Endothelial cell of umbilical vein (primary cell): ENCODE measurements at regions not wholly inside any gene's neighbourhood (a gene's known extent, or its start where the extent isn't known, plus 50 kb on each side); places are given as distances from the start of the nearest gene placed in this dataset.

ENCODE experiments used
- BruUV-seq: library from RNA; stranded (reverse); fragments of 400-500 nt; replicated peaks from 2 replicates; lab custom pipeline; 2021; lab: Mats Ljungman, UMichigan
- CTCF ChIA-PET: fragments of 300-600, 350-600 bp; sonication (Branson Sonifier 250); formaldehyde crosslinking; loops from one replicate; lab custom pipeline; 2021; ENCODE audit warnings: antibody characterized with exemption, inconsistent platforms; lab: Charles Lee
- POLR2A ChIA-PET: fragments of 300-600, 350-600 bp; sonication (Branson Sonifier 250); formaldehyde crosslinking; loops from one replicate; lab custom pipeline; 2021; ENCODE audit warnings: antibody characterized with exemption, inconsistent platforms; lab: Charles Lee
- DNase-seq: peaks from one replicate; pipeline ENCODE4 v3.0.0-alpha.2; 2011; ENCODE audit warnings: low read depth, low spot score
- FAIRE-seq: peaks from 2 replicates; lab custom pipeline; 2011; peaks lifted over from hg19 to GRCh38; lab: Jason Lieb, UNC
- H2AFZ ChIP-seq: 2 replicates; pipeline ENCODE4 v1.6.0; 2012; ENCODE audit warnings: low read depth, low read length, control low read depth, inconsistent platforms
- H3K27ac ChIP-seq: 2 replicates; pipeline ENCODE4 v1.5.1; 2011; ENCODE audit warnings: low read depth, mild to moderate bottlenecking, control low read depth, low read length, moderate library complexity; ENCODE audit not compliant: insufficient read depth
- H3K27me3 ChIP-seq, 2 experiments: 2 replicates each; pipeline versions ENCODE4 v1.6.0 to v1.6.1; 2011; ENCODE audit warnings: low read length in 2 of 2, mixed read lengths in 1 of 2; ENCODE audit not compliant: control insufficient read depth in 2 of 2, insufficient read depth in 2 of 2
- H3K36me3 ChIP-seq, 2 experiments: 2 replicates in 1 of 2; 3 replicates in 1 of 2; pipeline ENCODE4 v1.5.1; 2011; ENCODE audit warnings: low read length in 2 of 2, mild to moderate bottlenecking in 1 of 2, moderate library complexity in 1 of 2; ENCODE audit not compliant: control insufficient read depth in 2 of 2, insufficient read depth in 2 of 2; ENCODE audit errors: extremely low read depth in 1 of 2
- H3K4me1 ChIP-seq: 3 replicates; pipeline ENCODE4 v1.5.1; 2011; ENCODE audit warnings: mild to moderate bottlenecking, low read length; ENCODE audit not compliant: control insufficient read depth, insufficient read depth; ENCODE audit errors: extremely low read depth
- H3K4me2 ChIP-seq: 2 replicates; pipeline ENCODE4 v1.6.1; 2011; ENCODE audit warnings: low read length, control low read depth, mixed read lengths; ENCODE audit not compliant: insufficient read depth
- H3K4me3 ChIP-seq, 3 experiments: fragments of 200-600 bp in 1 of 3; sonication (generic), shearing (Covaris generic) in 1 of 3; replicated peaks in 1 of 3; 2 replicates each; pipeline ENCODE4 v1.5.1; 2011 to 2016; ENCODE audit warnings: control low read depth in 3 of 3, low read length in 3 of 3, mild to moderate bottlenecking in 2 of 3, inconsistent platforms in 1 of 3, low read depth in 1 of 3, moderate library complexity in 1 of 3; ENCODE audit not compliant: insufficient read depth in 1 of 3
- H3K79me2 ChIP-seq: 2 replicates; pipeline ENCODE4 v1.6.0; 2012; ENCODE audit warnings: low read length, inconsistent platforms; ENCODE audit not compliant: control insufficient read depth, insufficient read depth
- H3K9ac ChIP-seq: replicated peaks from 2 replicates; pipeline ENCODE3; 2011; ENCODE audit warnings: low read length, control low read depth; ENCODE audit not compliant: insufficient read depth; ENCODE audit errors: extremely low read depth
- H3K9me1 ChIP-seq: replicated peaks from 3 replicates; pipeline ENCODE4 v1.6.0; 2011; ENCODE audit warnings: mild to moderate bottlenecking, low read length; ENCODE audit not compliant: control insufficient read depth, insufficient read depth; ENCODE audit errors: extremely low read depth
- H3K9me3 ChIP-seq: replicated peaks from 2 replicates; pipeline ENCODE4 v1.5.1; 2012; ENCODE audit warnings: low read length, inconsistent platforms; ENCODE audit not compliant: control insufficient read depth, insufficient read depth
- H4K20me1 ChIP-seq: replicated peaks from 2 replicates; pipeline ENCODE3; 2011; ENCODE audit warnings: mild to moderate bottlenecking, low read length; ENCODE audit not compliant: control insufficient read depth, insufficient read depth; ENCODE audit errors: extremely low read depth
- CTCF ChIP-seq, 2 donors: IDR thresholded peaks; 1 replicate in 1 of 2; 2 replicates in 1 of 2; pipeline ENCODE4 v1.5.1; 2011; ENCODE audit warnings: low read length in 2 of 2, mild to moderate bottlenecking in 2 of 2, moderate library complexity in 2 of 2, control low read depth in 1 of 2, inconsistent platforms in 1 of 2, low read depth in 1 of 2; ENCODE audit not compliant: insufficient read depth in 1 of 2; ENCODE audit errors: extremely low read depth in 1 of 2
- EZH2 ChIP-seq: IDR thresholded peaks from 2 replicates; pipeline ENCODE4 v1.6.1; 2012; ENCODE audit warnings: borderline replicate concordance, low read depth, mild to moderate bottlenecking, moderate library complexity, low read length, inconsistent platforms; ENCODE audit not compliant: severe bottlenecking
- FOS ChIP-seq: IDR thresholded peaks from 2 replicates; pipeline ENCODE4 v1.6.1; 2011; ENCODE audit warnings: mild to moderate bottlenecking, low read length, moderate library complexity, borderline replicate concordance; ENCODE audit not compliant: insufficient read depth
- GATA2 ChIP-seq: IDR thresholded peaks from 2 replicates; pipeline ENCODE4 v1.7.0; 2011; ENCODE audit warnings: low read depth, mild to moderate bottlenecking, moderate library complexity, mixed read lengths, low read length; ENCODE audit not compliant: insufficient read length, insufficient read depth
- JUN ChIP-seq: IDR thresholded peaks from 2 replicates; pipeline ENCODE4 v1.6.1; 2011; ENCODE audit warnings: borderline replicate concordance, low read depth; ENCODE audit not compliant: insufficient read length, insufficient read depth
- MAX ChIP-seq: IDR thresholded peaks from 2 replicates; pipeline ENCODE4 v1.6.1; 2011; ENCODE audit not compliant: insufficient read depth, insufficient read length
- MYC ChIP-seq: IDR thresholded peaks from one replicate; pipeline ENCODE4 v1.6.1; 2011; ENCODE audit warnings: mild to moderate bottlenecking, low read depth, low read length
- POLR2A ChIP-seq: IDR thresholded peaks from 2 replicates; pipeline ENCODE4 v1.6.1; 2012; ENCODE audit warnings: low read depth, mild to moderate bottlenecking, control low read depth, low read length
- POLR2AphosphoS5 ChIP-seq: IDR thresholded peaks from 2 replicates; pipeline ENCODE4 v1.6.1; 2012; ENCODE audit warnings: low read depth, mild to moderate bottlenecking, control low read depth, low read length, moderate library complexity; ENCODE audit not compliant: insufficient read depth
- dilution Hi-C: fragments of 300-500 bp; cut with MboI; formaldehyde crosslinking; loops from one replicate; pipeline ENCODE4 v1.15.0; 2019; ENCODE audit warnings: low sequenced_read_pairs; ENCODE audit not compliant: extremely low pct_ligation_motif_present
- intact Hi-C: fragments of 100-400 bp; cut with micrococcal nuclease; formaldehyde crosslinking; loops from one replicate; pipeline ENCODE4 v1.10.0; 2022

GRCh38 chr10:44051584-44052385, 333.1 kb downstream of the CXCL12 start:
- FAIRE-seq, result no peak
- BruUV-seq, result no TSS peak

More at GRCh38 chr10:44051584-44052385, 333.1 kb downstream of the CXCL12 start:
- no peak overlapping the region for H3K4me2 ChIP-seq
- H3K36me3 ChIP-seq, result no peaks in the 10 kb centered on the region
- H3K9me3 ChIP-seq, result no peaks in the 10 kb centered on the region
- POLR2A ChIA-PET, result no interaction called here
- peaks cover 1 to 5% of the 10 kb centered on the region in 2 experiments for H3K27me3 ChIP-seq
- intact Hi-C loops (no loop called here), dilution Hi-C loops (no loop called here)
- CTCF ChIA-PET, result no interaction called here
- no peaks in the 10 kb centered on the region for H3K4me1 ChIP-seq
- no peak for DNase-seq
- no peak overlapping the region for H3K4me3 ChIP-seq
- H3K9ac ChIP-seq, result no peak overlapping the region
- no peak overlapping the region for H2AFZ ChIP-seq
- no peaks in the 10 kb centered on the region for H3K9me1 ChIP-seq
- H3K79me2 ChIP-seq, result no peaks in the 10 kb centered on the region
- no peak overlapping the region for H3K27ac ChIP-seq
- H4K20me1 ChIP-seq, result no peaks in the 10 kb centered on the region
- TF ChIP-seq GATA2 (no peak), POLR2A (no peak), JUN (no peak), MAX (no peak), EZH2 (no peak), POLR2AphosphoS5 (no peak), FOS (no peak), MYC (no peak), CTCF (IDR thresholded peaks at IDR 0.05; ENCODE audit: extremely low read depth in 1 of 2, insufficient read depth in 1 of 2, low read depth in 1 of 2, low read length in 2 of 2) (no peak)
